ENCODE measurements at regions not wholly inside any gene's neighbourhood (a gene's known extent, or its start where the extent isn't known, plus 50 kb on each side); places are given as distances from the start of the nearest gene placed in this dataset.

DNA sequence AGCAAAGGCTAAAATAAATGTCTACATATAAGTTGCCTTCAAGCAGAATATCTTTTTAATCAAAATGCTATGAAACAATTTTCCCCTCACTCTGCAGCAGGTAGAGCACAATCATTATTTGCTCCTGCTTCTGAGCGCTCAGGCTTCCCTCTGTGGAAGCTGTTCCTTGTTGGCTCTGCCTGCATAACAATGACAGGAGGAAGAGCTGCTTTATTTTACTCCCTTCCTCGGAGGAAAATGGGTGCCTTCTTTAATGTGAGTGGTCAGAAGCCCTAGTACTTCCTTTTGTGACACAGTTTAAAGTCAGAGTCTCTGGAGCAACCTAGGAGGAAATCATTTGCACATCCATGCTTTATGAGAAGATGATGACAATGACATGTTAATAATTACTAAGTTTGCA, 492.1 kb downstream of the CDH8 start:
- TF ChIP-seq, protein P1, sequence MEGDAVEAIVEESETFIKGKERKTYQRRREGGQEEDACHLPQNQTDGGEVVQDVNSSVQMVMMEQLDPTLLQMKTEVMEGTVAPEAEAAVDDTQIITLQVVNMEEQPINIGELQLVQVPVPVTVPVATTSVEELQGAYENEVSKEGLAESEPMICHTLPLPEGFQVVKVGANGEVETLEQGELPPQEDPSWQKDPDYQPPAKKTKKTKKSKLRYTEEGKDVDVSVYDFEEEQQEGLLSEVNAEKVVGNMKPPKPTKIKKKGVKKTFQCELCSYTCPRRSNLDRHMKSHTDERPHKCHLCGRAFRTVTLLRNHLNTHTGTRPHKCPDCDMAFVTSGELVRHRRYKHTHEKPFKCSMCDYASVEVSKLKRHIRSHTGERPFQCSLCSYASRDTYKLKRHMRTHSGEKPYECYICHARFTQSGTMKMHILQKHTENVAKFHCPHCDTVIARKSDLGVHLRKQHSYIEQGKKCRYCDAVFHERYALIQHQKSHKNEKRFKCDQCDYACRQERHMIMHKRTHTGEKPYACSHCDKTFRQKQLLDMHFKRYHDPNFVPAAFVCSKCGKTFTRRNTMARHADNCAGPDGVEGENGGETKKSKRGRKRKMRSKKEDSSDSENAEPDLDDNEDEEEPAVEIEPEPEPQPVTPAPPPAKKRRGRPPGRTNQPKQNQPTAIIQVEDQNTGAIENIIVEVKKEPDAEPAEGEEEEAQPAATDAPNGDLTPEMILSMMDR (IDR thresholded peaks at IDR 0.05; ENCODE audit: borderline replicate concordance, insufficient read depth, low read depth, low read length) = no peak
- no peak overlapping the region for H3K4me3 ChIP-seq (ENCODE audit: low read depth, low read length)

DNA sequence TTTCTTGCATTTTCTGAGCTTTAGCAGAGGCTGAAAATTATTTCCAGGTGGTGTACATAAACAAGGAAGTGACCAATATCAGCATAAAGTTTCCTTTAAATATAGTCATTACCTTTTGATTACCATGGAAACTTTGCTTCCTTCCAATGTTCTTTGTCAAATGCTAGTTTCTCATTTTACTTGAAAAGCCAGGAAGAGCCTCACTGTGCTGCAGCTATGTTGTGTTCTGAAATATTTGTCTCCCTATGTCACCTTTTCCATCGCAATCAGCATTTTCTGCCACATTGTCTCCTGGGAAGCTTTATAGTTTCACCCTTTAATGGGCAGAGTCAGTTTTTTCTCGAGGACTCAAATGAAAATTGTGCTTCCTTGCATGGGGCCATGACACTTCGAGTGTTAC, 496.0 kb downstream of the CDH8 start:
- TF ChIP-seq, protein P1 (IDR thresholded peaks at IDR 0.05; ENCODE audit: borderline replicate concordance, insufficient read depth, low read depth, low read length) = no peak
- no peak overlapping the region for H3K4me3 ChIP-seq (ENCODE audit: low read depth, low read length)

DNA sequence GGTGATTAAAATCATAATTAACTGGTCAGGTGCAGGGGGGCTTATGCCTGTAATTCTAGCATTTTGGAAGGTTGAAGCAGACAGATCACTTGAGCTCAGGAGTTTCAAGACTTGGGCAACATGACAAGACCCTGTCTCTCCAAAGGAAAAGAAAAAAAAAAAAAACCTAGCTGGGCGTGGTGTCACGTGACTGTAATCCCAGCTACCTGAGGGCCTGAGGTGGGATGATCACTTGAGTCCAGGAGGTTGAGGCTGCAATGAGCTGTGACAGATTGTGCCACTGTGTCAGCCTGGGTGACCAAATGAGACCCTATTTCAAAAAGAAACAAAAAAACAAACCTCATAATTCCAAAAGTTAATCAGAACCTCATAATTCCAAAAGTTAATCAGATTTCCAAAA, 505.5 kb downstream of the CDH8 start:
- TF ChIP-seq, protein P1 (IDR thresholded peaks at IDR 0.05; ENCODE audit: borderline replicate concordance, insufficient read depth, low read depth, low read length) = no peak

DNA sequence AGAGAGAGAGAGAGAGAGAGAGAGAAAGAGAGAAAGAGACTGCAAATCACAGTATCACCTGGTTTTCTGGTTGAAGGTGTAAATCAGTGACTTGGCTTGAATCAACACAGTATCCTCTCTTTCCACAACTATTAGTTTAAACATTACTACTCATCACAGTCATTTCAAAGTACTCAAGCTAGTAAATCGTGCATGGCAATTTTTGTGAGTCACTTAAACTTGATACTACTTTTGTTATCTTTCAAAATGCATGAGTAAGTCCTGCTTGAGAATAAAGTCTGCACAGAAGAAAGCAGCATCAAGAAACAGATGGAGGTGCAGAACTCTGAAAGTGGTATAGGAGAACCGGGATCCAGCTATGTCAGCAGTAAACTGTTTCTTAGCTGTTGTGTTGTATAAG, 535.4 kb downstream of the CDH8 start:
- TF ChIP-seq, protein P1 (IDR thresholded peaks at IDR 0.05; ENCODE audit: borderline replicate concordance, insufficient read depth, low read depth, low read length) = no peak
- no peak overlapping the region for H3K4me3 ChIP-seq (ENCODE audit: low read depth, low read length)

More for the DNA sequence above, 505.5 kb downstream of the CDH8 start:
- no peak overlapping the region for H3K4me3 ChIP-seq (ENCODE audit: low read depth, low read length)

DNA sequence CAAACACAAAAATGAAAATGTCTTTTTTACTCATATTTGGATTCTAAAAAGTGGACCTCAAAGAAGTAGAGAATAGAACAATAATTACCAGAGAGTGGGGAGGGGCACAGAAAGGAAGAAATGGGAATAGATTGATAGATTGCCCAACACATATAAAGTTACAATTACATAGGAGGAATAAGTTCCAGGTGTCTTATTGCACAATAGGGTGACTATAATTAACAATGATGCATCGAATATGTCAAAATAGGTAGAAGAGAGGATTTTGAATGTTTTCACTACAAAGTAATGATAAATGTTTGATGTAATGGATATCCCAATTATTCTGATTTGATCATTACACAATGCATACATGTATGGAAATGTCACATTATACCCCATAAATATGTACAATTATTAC, 556.0 kb downstream of the CDH8 start:
- no peak overlapping the region for H3K4me3 ChIP-seq (ENCODE audit: low read depth, low read length)
- TF ChIP-seq, protein P1 (IDR thresholded peaks at IDR 0.05; ENCODE audit: borderline replicate concordance, insufficient read depth, low read depth, low read length) = no peak

GRCh38 chr16:61471737-61472136, 564.5 kb downstream of the CDH8 start:
- H3K4me3 ChIP-seq (ENCODE audit: low read depth, low read length) = no peak overlapping the region
- TF ChIP-seq, protein P1 (IDR thresholded peaks at IDR 0.05; ENCODE audit: borderline replicate concordance, insufficient read depth, low read depth, low read length) = no peak

- no peak overlapping the region for H3K4me3 ChIP-seq (ENCODE audit: low read depth, low read length)
- TF ChIP-seq, protein P1 (IDR thresholded peaks at IDR 0.05; ENCODE audit: borderline replicate concordance, insufficient read depth, low read depth, low read length) = no peak
Observed at GRCh38 chr16:61471023-61471422, 565.2 kb downstream of the CDH8 start.
